ENCODE measurements at regions not wholly inside any gene's neighbourhood (a gene's known extent, or its start where the extent isn't known, plus 50 kb on each side); places are given as distances from the start of the nearest gene placed in this dataset.

- no peak for TF ChIP-seq TBL1XR1 (IDR thresholded peaks at IDR 0.05; ENCODE audit: borderline replicate concordance, low read length, partially characterized antibody)
- TF ChIP-seq GTF2F1 (IDR thresholded peaks at IDR 0.05; ENCODE audit: low read length): no peak
- TF ChIP-seq SNAPC4 (CRISPR knock-in tag; IDR thresholded peaks at IDR 0.05): no peak
- TF ChIP-seq ATF7 (IDR thresholded peaks at IDR 0.05): peak; percentile 60; the same call in 1 of the 2 replicates
- TF ChIP-seq ATF7 (CRISPR knock-in tag; IDR thresholded peaks at IDR 0.05): no peak
- TF ChIP-seq, protein P1, sequence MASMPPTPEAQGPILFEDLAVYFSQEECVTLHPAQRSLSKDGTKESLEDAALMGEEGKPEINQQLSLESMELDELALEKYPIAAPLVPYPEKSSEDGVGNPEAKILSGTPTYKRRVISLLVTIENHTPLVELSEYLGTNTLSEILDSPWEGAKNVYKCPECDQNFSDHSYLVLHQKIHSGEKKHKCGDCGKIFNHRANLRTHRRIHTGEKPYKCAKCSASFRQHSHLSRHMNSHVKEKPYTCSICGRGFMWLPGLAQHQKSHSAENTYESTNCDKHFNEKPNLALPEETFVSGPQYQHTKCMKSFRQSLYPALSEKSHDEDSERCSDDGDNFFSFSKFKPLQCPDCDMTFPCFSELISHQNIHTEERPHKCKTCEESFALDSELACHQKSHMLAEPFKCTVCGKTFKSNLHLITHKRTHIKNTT (CRISPR knock-in tag; IDR thresholded peaks at IDR 0.05): no peak
- no peak for TF ChIP-seq SMARCE1 (IDR thresholded peaks at IDR 0.05; ENCODE audit: borderline replicate concordance)
- TF ChIP-seq ELF4 (CRISPR knock-in tag; IDR thresholded peaks at IDR 0.05; ENCODE audit: borderline replicate concordance): no peak
Observed at GRCh38 chr1:30519201-30519763, 204.1 kb downstream of the MATN1 start.
